PFSK-1 (cell line): ENCODE measurements at regions not wholly inside any gene's neighbourhood (a gene's known extent, or its start where the extent isn't known, plus 50 kb on each side); places are given as distances from the start of the nearest gene placed in this dataset.

Experiments
- FOXP2 ChIP-seq: optimal IDR thresholded peaks from 2 replicates; pipeline ENCODE3; 2011; ENCODE audit warnings: borderline replicate concordance, control low read depth, inconsistent platforms; ENCODE audit not compliant: insufficient read depth; ENCODE audit errors: extremely low read length, extremely low read depth
- POLR2AphosphoS5 ChIP-seq: IDR thresholded peaks from 2 replicates; pipeline ENCODE4 v1.6.1; 2012; ENCODE audit warnings: low read depth, mild to moderate bottlenecking, control low read depth, low read length, moderate library complexity
- REST ChIP-seq, 2 experiments: IDR thresholded peaks; 2 replicates each; pipeline versions ENCODE4 v1.6.1 to v1.8.0; 2011 to 2012; ENCODE audit warnings: low read depth in 2 of 2, low read length in 2 of 2, control low read depth in 1 of 2, inconsistent platforms in 1 of 2, mild to moderate bottlenecking in 1 of 2, moderate library complexity in 1 of 2; ENCODE audit not compliant: insufficient read depth in 1 of 2
- SIN3A ChIP-seq: IDR thresholded peaks from 2 replicates; pipeline ENCODE4 v1.6.1; 2012; ENCODE audit warnings: mild to moderate bottlenecking, low read length, moderate library complexity, borderline replicate concordance; ENCODE audit not compliant: insufficient read depth
- TAF1 ChIP-seq: IDR thresholded peaks from 2 replicates; pipeline ENCODE4 v1.6.1; 2012; ENCODE audit warnings: low read length, control low read depth, borderline replicate concordance; ENCODE audit not compliant: insufficient read depth

- TF ChIP-seq POLR2AphosphoS5 (no peak), REST (IDR thresholded peaks at IDR 0.05; ENCODE audit: insufficient read depth in 1 of 2, low read depth in 2 of 2, low read length in 2 of 2) (no peak), FOXP2 (no peak), TAF1 (no peak), SIN3A (no peak)
These were observed 368.1 kb upstream of the HNRNPA3 start for GRCh38 chr2:176844461-176844860.

DNA sequence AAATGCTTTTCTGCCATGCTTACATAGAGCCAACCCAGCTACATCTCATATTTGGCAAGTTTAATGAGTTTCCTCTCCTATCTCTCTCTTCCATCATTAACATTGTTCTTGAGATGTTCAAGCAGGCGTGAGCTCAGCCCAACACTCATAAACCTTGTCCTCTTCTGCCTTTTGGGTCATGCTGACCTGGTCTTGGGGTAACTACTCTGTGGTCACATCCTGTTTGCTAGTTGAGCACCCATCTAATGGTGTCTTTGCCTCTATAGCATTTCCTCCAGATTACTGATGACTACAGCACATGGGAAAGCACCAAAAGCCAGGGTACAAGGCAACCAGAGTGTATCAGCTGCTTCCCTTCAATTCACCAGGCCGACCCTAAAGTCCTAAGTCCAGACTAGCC, 366.9 kb upstream of the HNRNPA3 start:
- TF ChIP-seq REST (IDR thresholded peaks at IDR 0.05; ENCODE audit: insufficient read depth in 1 of 2, low read depth in 2 of 2, low read length in 2 of 2) (no peak), FOXP2 (no peak), POLR2AphosphoS5 (no peak), TAF1 (no peak), SIN3A (no peak)

DNA sequence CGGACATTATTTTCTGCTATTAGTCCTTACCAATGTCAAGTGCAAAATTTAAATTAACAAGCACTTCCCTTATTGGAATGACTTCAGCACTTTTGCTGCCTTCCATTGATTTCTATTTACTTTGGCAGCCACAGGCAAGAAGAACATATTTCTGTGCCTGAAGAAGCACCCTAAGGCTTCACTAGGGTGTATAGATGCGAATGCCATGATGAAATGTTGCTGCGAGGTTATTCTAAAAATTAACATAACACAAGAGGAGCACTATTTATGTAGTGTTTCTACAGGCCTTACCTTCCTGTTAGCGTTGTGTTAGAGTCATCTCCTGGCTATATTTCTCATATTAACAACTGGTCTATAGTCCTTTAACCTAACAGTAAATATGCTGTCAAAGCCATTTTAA, 365.0 kb upstream of the HNRNPA3 start:
- TF ChIP-seq SIN3A (no peak), TAF1 (no peak), FOXP2 (no peak), POLR2AphosphoS5 (no peak), REST (IDR thresholded peaks at IDR 0.05; ENCODE audit: insufficient read depth in 1 of 2, low read depth in 2 of 2, low read length in 2 of 2) (no peak)

DNA sequence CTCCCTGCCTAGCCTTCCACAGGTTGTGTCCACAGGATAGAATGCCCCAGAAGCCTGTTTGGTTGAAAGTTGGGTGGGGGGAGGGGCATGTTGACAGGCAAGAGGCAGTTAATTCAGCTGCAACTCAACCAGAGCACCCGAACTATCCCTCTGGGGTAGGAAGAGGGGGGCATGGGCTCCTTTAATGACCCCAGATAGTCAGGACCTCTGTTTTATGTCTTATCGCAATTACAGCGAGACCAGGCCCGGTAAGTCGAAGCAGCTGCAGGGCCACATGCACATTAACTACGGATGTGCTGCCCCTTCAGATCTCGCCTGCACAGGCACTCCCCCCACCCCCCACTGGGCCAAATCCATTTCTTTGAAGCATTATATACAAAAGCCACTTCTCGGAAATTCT, 363.8 kb upstream of the HNRNPA3 start:
- no peak for TF ChIP-seq POLR2AphosphoS5
- no peak for TF ChIP-seq REST (IDR thresholded peaks at IDR 0.05; ENCODE audit: insufficient read depth in 1 of 2, low read depth in 2 of 2, low read length in 2 of 2)
- TF ChIP-seq SIN3A = no peak
- TF ChIP-seq FOXP2 = no peak
- no peak for TF ChIP-seq TAF1

DNA sequence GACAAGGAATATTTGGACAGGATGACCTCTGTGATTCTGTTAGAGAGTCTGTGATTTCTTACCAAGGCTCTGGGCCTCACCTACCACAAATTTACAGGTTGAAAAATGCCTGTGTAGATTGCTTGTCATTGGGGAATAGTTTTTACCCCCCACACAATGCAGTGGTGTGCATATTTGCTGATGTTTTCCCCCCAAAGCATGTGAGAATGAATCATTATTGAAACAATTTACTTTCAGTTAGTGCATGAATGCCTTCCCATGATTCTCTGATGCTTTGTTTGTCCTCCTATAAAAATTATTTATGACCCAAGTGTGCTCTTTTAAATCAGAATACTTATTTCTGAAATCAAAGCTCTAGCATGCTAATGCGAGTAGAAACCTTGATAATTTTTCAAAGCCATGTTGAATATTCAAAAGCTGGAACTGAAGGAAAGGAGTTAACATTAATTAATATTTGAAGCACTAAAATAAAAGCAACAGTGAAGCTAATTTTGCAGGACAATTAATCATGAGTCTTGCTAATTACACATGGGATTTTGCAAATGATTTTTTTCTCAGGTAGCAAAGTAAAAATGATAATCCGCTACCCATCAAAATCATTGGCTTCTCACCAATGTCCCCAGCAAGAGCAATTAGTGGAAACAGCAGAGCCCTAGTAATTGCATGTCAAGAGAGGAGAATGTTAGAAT, 361.2 kb upstream of the HNRNPA3 start:
- TF ChIP-seq REST (IDR thresholded peaks at IDR 0.05; ENCODE audit: insufficient read depth in 1 of 2, low read depth in 2 of 2, low read length in 2 of 2) (no peak), TAF1 (no peak), POLR2AphosphoS5 (no peak), SIN3A (no peak), FOXP2 (no peak)
